Right ventricle myocardium superior (tissue), 1 donor: ENCODE measurements at regions not wholly inside any gene's neighbourhood (a gene's known extent, or its start where the extent isn't known, plus 50 kb on each side); places are given as distances from the start of the nearest gene placed in this dataset.
"Not testable (repeated sequence)": the region's sequence is repeated elsewhere in the genome, so short reads cannot be mapped to it uniquely, and the experiment has no call there.

Source experiments
- ATAC-seq: fragments of 200-7000 bp; cut with Tn5 transposase; one replicate; pipeline ENCODE4 v1.9.1; 2020; ENCODE audit warnings: mild to moderate bottlenecking; ENCODE audit not compliant: poor library complexity
- DNase-seq: peaks from one replicate; pipeline ENCODE4 v3.0.0-alpha.2; 2020
- intact Hi-C: fragments of 100-400 bp; cut with DNase I; formaldehyde crosslinking; loops from one replicate; pipeline ENCODE4 v1.11.2; 2022
- donor health status: DM: no; HTN: yes; CAD: no; lungs with severe emphysema.

- ATAC-seq (no peak), DNase-seq (no peak)
- intact Hi-C loops: no loop called here
These were observed 339.4 kb upstream of the SNX7 start for GRCh38 chr1:98322086-98322485.

- intact Hi-C loops: no loop called here
- ATAC-seq: no peak
- DNase-seq: no peak
These were observed 340.3 kb upstream of the SNX7 start for GRCh38 chr1:98321191-98321590.

GRCh38 chr1:98316286-98316905 is 345.1 kb upstream of the SNX7 start:
- DNase-seq: no peak
- intact Hi-C loops: no loop called here
- ATAC-seq: no peak

GRCh38 chr1:98315309-98315708 is 346.2 kb upstream of the SNX7 start:
- ATAC-seq (no peak), DNase-seq (no peak)
- intact Hi-C loops: no loop called here

- intact Hi-C loops: no loop called here
- DNase-seq: no peak
- ATAC-seq: no peak
These were observed 346.9 kb upstream of the SNX7 start for GRCh38 chr1:98314601-98315000.

GRCh38 chr1:98306517-98307089 is 354.9 kb upstream of the SNX7 start:
- DNase-seq (no peak), ATAC-seq (no peak)
- intact Hi-C loops: no loop called here

- ATAC-seq: no peak
- intact Hi-C loops: no loop called here
- DNase-seq: no peak
These were observed 356.2 kb upstream of the SNX7 start for GRCh38 chr1:98305362-98305761.

- intact Hi-C loops: no loop called here
- DNase-seq: no peak
- no peak for ATAC-seq
These were observed 356.6 kb upstream of the SNX7 start for GRCh38 chr1:98304888-98305287.

GRCh38 chr1:98299861-98300260 is 361.7 kb upstream of the SNX7 start:
- ATAC-seq: no peak
- intact Hi-C loops: no loop called here

GRCh38 chr1:98299313-98299712 is 362.2 kb upstream of the SNX7 start:
- intact Hi-C loops: no loop called here
- DNase-seq: no peak
- ATAC-seq: no peak

More at GRCh38 chr1:98299861-98300260, 361.7 kb upstream of the SNX7 start:
- DNase-seq: no peak

- intact Hi-C loops: no loop called here
- no peak for ATAC-seq
- no peak for DNase-seq
These were observed 363.2 kb upstream of the SNX7 start for GRCh38 chr1:98298319-98298718.

- DNase-seq: no peak
- ATAC-seq: no peak
- intact Hi-C loops: no loop called here
These were observed 364.8 kb upstream of the SNX7 start for GRCh38 chr1:98296681-98297080.

GRCh38 chr1:98294127-98294526 is 367.4 kb upstream of the SNX7 start:
- ATAC-seq (no peak), DNase-seq (no peak)
- intact Hi-C loops: no loop called here

- ATAC-seq: no peak
- intact Hi-C loops: no loop called here
- no peak for DNase-seq
These were observed 368.5 kb upstream of the SNX7 start for GRCh38 chr1:98292994-98293393.

- no peak for ATAC-seq
- no peak for DNase-seq
- intact Hi-C loops: no loop called here
These were observed 368.5 kb upstream of the DPYD start for GRCh38 chr1:98289311-98289710.

- DNase-seq (no peak), ATAC-seq (no peak)
- intact Hi-C loops: no loop called here
These were observed 367.7 kb upstream of the DPYD start for GRCh38 chr1:98288494-98288893.

- ATAC-seq (no peak), DNase-seq (no peak)
- intact Hi-C loops: no loop called here
These were observed 366.8 kb upstream of the DPYD start for GRCh38 chr1:98287626-98288025.

- no peak for ATAC-seq
- no peak for DNase-seq
- intact Hi-C loops: no loop called here
These were observed 365.8 kb upstream of the DPYD start for GRCh38 chr1:98286656-98287055.

- intact Hi-C loops, ATAC-seq: not testable (repeated sequence)
These were observed 364.5 kb upstream of the DPYD start for GRCh38 chr1:98285286-98285685.

GRCh38 chr1:98280049-98280448 is 359.2 kb upstream of the DPYD start:
- intact Hi-C loops: no loop called here
- DNase-seq (no peak), ATAC-seq (no peak)

More at GRCh38 chr1:98285286-98285685, 364.5 kb upstream of the DPYD start:
- DNase-seq: not testable (repeated sequence)

- DNase-seq: no peak
- intact Hi-C loops: no loop called here
- no peak for ATAC-seq
These were observed 357.2 kb upstream of the DPYD start for GRCh38 chr1:98278055-98278454.
